ENCODE measurements at regions not wholly inside any gene's neighbourhood (a gene's known extent, or its start where the extent isn't known, plus 50 kb on each side); places are given as distances from the start of the nearest gene placed in this dataset.

- H3K79me2 ChIP-seq (ENCODE audit: control insufficient read depth, insufficient read depth, low read length) = no peaks in the 10 kb centered on the region
- SMC1A ChIA-PET (ENCODE audit: uncharacterized antibody, unreplicated experiment) = no interaction called here
- H3K4me2 ChIP-seq (ENCODE audit: control insufficient read depth, insufficient read depth) = no peak overlapping the region
- no peak for DNase-seq (ENCODE audit: low read depth, low spot score)
- H2AFZ ChIP-seq (ENCODE audit: control insufficient read depth, low read depth, low read length) = no peak overlapping the region
- no peaks in the 10 kb centered on the region; the same call in 2 of the 3 replicates for H3K9me3 ChIP-seq (replicated peaks; ENCODE audit: control insufficient read depth, insufficient read depth, low read length)
- no peak overlapping the region for H3K9ac ChIP-seq (ENCODE audit: control insufficient read depth, insufficient read depth, low read length)
- POLR2A ChIA-PET = no interaction called here
- TF ChIP-seq PAX8 (IDR thresholded peaks at IDR 0.05) (no peak), SIN3A (IDR thresholded peaks at IDR 0.05; ENCODE audit: low read depth, low read length) (no peak), ZBTB40 (IDR thresholded peaks at IDR 0.05; ENCODE audit: borderline replicate concordance) (no peak), MEF2B (IDR thresholded peaks at IDR 0.05; ENCODE audit: partially characterized antibody, poor library complexity, severe bottlenecking) (no peak), YBX1 (IDR thresholded peaks at IDR 0.05) (no peak), KAT2A (conservative IDR thresholded peaks at IDR 0.05; ENCODE audit: control insufficient read depth, low read depth, low read length) (no peak), E2F4 (IDR thresholded peaks at IDR 0.05; ENCODE audit: low read depth, low read length) (no peak), MXI1 (IDR thresholded peaks at IDR 0.05; ENCODE audit: low read depth, low read length) (no peak), ETV6 (conservative IDR thresholded peaks at IDR 0.05 in 1 of 2, IDR thresholded peaks at IDR 0.05 in 1 of 2; ENCODE audit: borderline replicate concordance in 1 of 2, low read depth in 1 of 2) (no peak), JUND (IDR thresholded peaks at IDR 0.05; ENCODE audit: low read depth, low read length) (no peak)
- BruUV-seq (replicated peaks) = no TSS peak
- H3K27me3 ChIP-seq (replicated peaks in 1 of 2; ENCODE audit: control insufficient read depth in 2 of 2, insufficient read depth in 2 of 2, low read length in 1 of 2) = no peaks in the 10 kb centered on the region
- no peak overlapping the region for H3K27ac ChIP-seq (ENCODE audit: control insufficient read depth, insufficient read depth)
- CTCF ChIA-PET = no interaction called here
- H3K36me3 ChIP-seq (ENCODE audit: control insufficient read depth in 2 of 2, insufficient read depth in 2 of 2, low read length in 1 of 2) = no peaks in the 10 kb centered on the region
- RAD21 ChIA-PET (ENCODE audit: unreplicated experiment) = no interaction called here
- intact Hi-C loops (cut with micrococcal nuclease; ENCODE audit: unreplicated experiment) = no loop called here
- in situ Hi-C loops (cut with MboI) = no loop called here
- ATAC-seq = no peak
- no peaks in the 10 kb centered on the region for H3K4me1 ChIP-seq (ENCODE audit: control insufficient read depth, insufficient read depth, low read length)
- FAIRE-seq = no peak
- H4K20me1 ChIP-seq (ENCODE audit: control insufficient read depth, insufficient read depth) = no peaks in the 10 kb centered on the region
- WGBS (ENCODE audit: insufficient coverage, insufficient replicate concordance, low lambda C conversion rate, missing lambda C conversion rate) = 74% methylated on average over 1 of the region's 1 CpG
- no peak overlapping the region for H3K4me3 ChIP-seq
Measured at GRCh38 chr15:23514484-23514883, 51.0 kb upstream of the MKRN3 start.
